H1 (cell line): ENCODE measurements at regions not wholly inside any gene's neighbourhood (a gene's known extent, or its start where the extent isn't known, plus 50 kb on each side); places are given as distances from the start of the nearest gene placed in this dataset.

Experiments
- CTCF ChIA-PET: fragments of 300-600 bp; sonication (Branson Sonifier 250); formaldehyde crosslinking; loops from one replicate; lab custom pipeline; 2021; ENCODE audit not compliant: partially characterized antibody; lab: Charles Lee
- POLR2A ChIA-PET: fragments of 300-600 bp; sonication (Branson Sonifier 250); formaldehyde crosslinking; loops from one replicate; lab custom pipeline; 2021; ENCODE audit warnings: inconsistent platforms; ENCODE audit not compliant: partially characterized antibody; lab: Charles Lee
- DNase-seq, 2 experiments: peaks; one replicate each; pipeline versions ENCODE4 v3.0.0 to v3.0.0-alpha.2; 2010 to 2022; ENCODE audit warnings: low spot score in 2 of 2, low read depth in 1 of 2, mixed read lengths in 1 of 2
- FAIRE-seq: peaks from 2 replicates; lab custom pipeline; 2011; peaks lifted over from hg19 to GRCh38; lab: Jason Lieb, UNC
- H2AFZ ChIP-seq: 2 replicates; pipeline ENCODE4 v1.8.1; 2012; ENCODE audit warnings: low read length, inconsistent platforms
- H2AK5ac ChIP-seq: 2 replicates; pipeline ENCODE4 v1.6.1; 2013; ENCODE audit warnings: low read depth, low read length
- H2BK120ac ChIP-seq: replicated peaks from 2 replicates; pipeline ENCODE3; 2013; ENCODE audit warnings: low read depth, low read length, inconsistent platforms
- H2BK12ac ChIP-seq: 2 replicates; pipeline ENCODE4 v1.6.1; 2013; ENCODE audit warnings: low read depth, low read length
- H2BK15ac ChIP-seq: 2 replicates; pipeline ENCODE4 v1.6.1; 2013; ENCODE audit warnings: low read length
- H2BK20ac ChIP-seq: 2 replicates; pipeline ENCODE4 v1.6.1; 2013; ENCODE audit warnings: low read length
- H2BK5ac ChIP-seq: 2 replicates; pipeline ENCODE4 v1.6.1; 2013; ENCODE audit warnings: low read depth, low read length
- H3K14ac ChIP-seq: 2 replicates; pipeline ENCODE4 v1.6.1; 2013; ENCODE audit warnings: inconsistent platforms; ENCODE audit not compliant: insufficient read length
- H3K18ac ChIP-seq: 2 replicates; pipeline ENCODE4 v1.6.1; 2013; ENCODE audit warnings: low read length; ENCODE audit errors: extremely low read depth
- H3K23ac ChIP-seq: 2 replicates; pipeline ENCODE4 v1.6.1; 2013; ENCODE audit warnings: inconsistent platforms; ENCODE audit not compliant: insufficient read length
- H3K23me2 ChIP-seq: 2 replicates; pipeline ENCODE4 v1.6.1; 2013; ENCODE audit warnings: low read depth, low read length
- H3K27ac ChIP-seq: 2 replicates; pipeline ENCODE4 v1.6.1; 2011; ENCODE audit warnings: low read depth, low read length, inconsistent platforms
- H3K27me3 ChIP-seq, 4 experiments: replicated peaks in 1 of 4; 1 replicate in 1 of 4; 2 replicates in 3 of 4; pipeline versions ENCODE4 v1.6.1 to v1.8.1; 2011 to 2013; ENCODE audit warnings: low read length in 3 of 4, mild to moderate bottlenecking in 3 of 4, inconsistent platforms in 2 of 4, mixed read lengths in 2 of 4, moderate library complexity in 1 of 4; ENCODE audit not compliant: control insufficient read depth in 3 of 4, insufficient read depth in 3 of 4; ENCODE audit errors: extremely low read depth in 1 of 4
- H3K36me3 ChIP-seq, 4 experiments: 2 replicates each; pipeline versions ENCODE4 v1.6.1 to v1.8.1; 2011 to 2013; ENCODE audit warnings: mild to moderate bottlenecking in 4 of 4, low read length in 3 of 4, moderate library complexity in 2 of 4, control low read depth in 1 of 4, inconsistent platforms in 1 of 4; ENCODE audit not compliant: insufficient read depth in 4 of 4, control insufficient read depth in 2 of 4
- H3K4ac ChIP-seq: replicated peaks from 2 replicates; pipeline ENCODE3; 2013; ENCODE audit warnings: low read length, low read depth, mixed read lengths, inconsistent platforms; ENCODE audit not compliant: insufficient read length
- H3K4me1 ChIP-seq, 4 experiments: replicated peaks in 1 of 4; 1 replicate in 1 of 4; 2 replicates in 3 of 4; pipeline versions ENCODE4 v1.6.1 to v1.8.1; 2011 to 2013; ENCODE audit warnings: low read length in 3 of 4, inconsistent platforms in 2 of 4, mixed read lengths in 1 of 4; ENCODE audit not compliant: insufficient read depth in 4 of 4, control insufficient read depth in 3 of 4
- H3K4me2 ChIP-seq, 2 experiments: 2 replicates each; pipeline versions ENCODE4 v1.6.1 to v1.8.1; 2011 to 2013; ENCODE audit warnings: low read depth in 2 of 2, low read length in 2 of 2, control low read depth in 1 of 2, inconsistent platforms in 1 of 2, mild to moderate bottlenecking in 1 of 2; ENCODE audit not compliant: insufficient read depth in 1 of 2
- H3K4me3 ChIP-seq, 4 experiments: fragments of 200-600, 300-600 bp in 1 of 4; sonication (generic), shearing (Covaris generic), sonication (Bioruptor Twin) in 1 of 4; 2 replicates each; pipeline versions ENCODE4 v1.5.1 to v1.8.1; 2011 to 2016; ENCODE audit warnings: low read length in 4 of 4, low read depth in 3 of 4, control low read depth in 2 of 4, inconsistent platforms in 2 of 4, mild to moderate bottlenecking in 2 of 4, mixed read lengths in 1 of 4, moderate library complexity in 1 of 4; ENCODE audit not compliant: insufficient read depth in 2 of 4; ENCODE audit errors: extremely low read depth in 1 of 4
- H3K56ac ChIP-seq: replicated peaks from 2 replicates; pipeline ENCODE3; 2013; ENCODE audit warnings: low read depth, mild to moderate bottlenecking, mixed read lengths, low read length, inconsistent platforms; ENCODE audit not compliant: insufficient read length
- H3K79me1 ChIP-seq: 2 replicates; pipeline ENCODE4 v1.6.1; 2013; ENCODE audit warnings: low read depth, low read length, control low read depth
- H3K79me2 ChIP-seq, 2 experiments: 2 replicates each; pipeline versions ENCODE4 v1.6.1 to v1.8.1; 2012 to 2013; ENCODE audit warnings: low read length in 2 of 2, mild to moderate bottlenecking in 2 of 2, inconsistent platforms in 1 of 2; ENCODE audit not compliant: insufficient read depth in 2 of 2, control insufficient read depth in 1 of 2
- H3K9ac ChIP-seq, 4 experiments: replicated peaks in 1 of 4; 1 replicate in 1 of 4; 2 replicates in 3 of 4; pipeline versions ENCODE4 v1.6.1 to v1.8.1; 2011 to 2013; ENCODE audit warnings: low read depth in 3 of 4, low read length in 3 of 4, control low read depth in 2 of 4, mild to moderate bottlenecking in 2 of 4, moderate library complexity in 2 of 4, inconsistent platforms in 1 of 4; ENCODE audit errors: extremely low read depth in 1 of 4
- H3K9me3 ChIP-seq, 2 experiments: 2 replicates each; pipeline versions ENCODE4 v1.6.1 to v1.8.1; 2012 to 2013; ENCODE audit warnings: mild to moderate bottlenecking in 2 of 2, moderate library complexity in 2 of 2, control low read depth in 1 of 2, inconsistent platforms in 1 of 2, low read depth in 1 of 2, low read length in 1 of 2, mixed read lengths in 1 of 2; ENCODE audit not compliant: insufficient read depth in 2 of 2
- H4K20me1 ChIP-seq, 2 experiments: replicated peaks in 1 of 2; 2 replicates each; pipeline versions ENCODE3 to v1.8.1; 2011 to 2013; ENCODE audit warnings: inconsistent platforms in 2 of 2, low read length in 2 of 2, mild to moderate bottlenecking in 1 of 2; ENCODE audit not compliant: insufficient read depth in 2 of 2, control insufficient read depth in 1 of 2
- H4K5ac ChIP-seq: 2 replicates; pipeline ENCODE4 v1.6.1; 2013; ENCODE audit warnings: low read length, low read depth, mixed read lengths, inconsistent platforms; ENCODE audit not compliant: insufficient read length
- H4K8ac ChIP-seq: 2 replicates; pipeline ENCODE4 v1.8.0; 2013; ENCODE audit warnings: mild to moderate bottlenecking, moderate library complexity, low read length, inconsistent platforms; ENCODE audit not compliant: insufficient read depth; ENCODE audit errors: extremely low read depth
- H4K91ac ChIP-seq: replicated peaks from 2 replicates; pipeline ENCODE3; 2013; ENCODE audit warnings: low read length, mixed read lengths, inconsistent platforms; ENCODE audit not compliant: insufficient read length
- SIX5 ChIP-seq: IDR thresholded peaks from 2 replicates; pipeline ENCODE4 v1.6.1; 2011; ENCODE audit warnings: mild to moderate bottlenecking, low read depth, low read length
- YY1 ChIP-seq: IDR thresholded peaks from 2 replicates; pipeline ENCODE4 v1.6.1; 2011; ENCODE audit warnings: low read depth, mild to moderate bottlenecking, low read length
- WGBS, 2 experiments: shearing (Covaris generic) in 1 of 2; methylation state at CpG; one replicate each; pipeline versions ENCODE4 v1.1.6 to v1.1.7; 2013 to 2015; ENCODE audit warnings: low lambda C conversion rate in 2 of 2, mixed read lengths in 2 of 2, inconsistent platforms in 1 of 2, low coverage in 1 of 2, missing lambda C conversion rate in 1 of 2; ENCODE audit not compliant: insufficient replicate concordance in 2 of 2, insufficient coverage in 1 of 2, insufficient read length in 1 of 2; ENCODE audit errors: extremely low coverage in 1 of 2, missing lambda C conversion rate in 1 of 2; 5-methylcytosine and 5-hydroxymethylcytosine counted together

DNA sequence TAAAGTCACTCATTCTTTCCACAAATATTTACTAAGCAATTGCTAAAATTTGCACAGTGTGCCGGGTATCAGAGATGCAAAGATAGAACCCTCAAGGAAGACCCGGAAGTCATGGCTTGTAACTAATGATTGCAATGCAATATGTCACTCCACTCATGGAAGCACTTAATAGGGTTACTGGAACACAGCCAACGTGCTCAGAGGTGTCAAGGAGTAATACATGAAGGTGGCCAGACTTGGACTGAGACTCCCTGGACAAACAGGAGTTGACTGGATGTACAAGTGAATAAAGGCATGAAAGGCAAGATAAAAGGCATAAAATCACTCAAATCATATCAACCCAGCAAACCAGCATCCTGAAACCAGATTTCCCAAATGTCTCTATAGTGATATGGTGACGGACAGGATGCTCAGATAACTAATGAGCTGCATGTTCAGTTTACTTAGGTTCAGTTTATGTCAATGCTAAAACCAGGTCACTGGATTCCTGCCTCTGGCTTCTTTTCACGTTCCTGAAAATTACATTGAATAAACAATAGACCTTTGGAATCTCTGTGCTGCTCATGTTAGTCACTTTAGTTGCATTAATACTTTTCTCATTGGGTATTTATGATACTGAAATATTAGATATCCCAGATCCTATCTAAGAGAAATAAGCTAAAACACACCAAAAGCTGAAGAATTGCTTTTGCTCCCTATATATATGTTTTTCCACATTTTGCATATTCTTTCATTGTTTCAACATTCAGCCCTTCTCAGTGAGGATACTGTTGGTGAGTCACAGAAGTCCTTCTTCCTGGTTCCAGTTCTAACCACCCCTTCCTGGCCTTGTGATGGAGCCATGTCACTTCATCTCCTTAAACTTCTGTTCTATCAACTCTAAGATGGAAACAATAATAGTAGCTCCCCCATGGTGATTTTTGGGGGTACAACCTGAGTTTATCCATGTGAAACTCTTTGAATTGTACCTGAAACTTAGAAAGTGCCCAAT is 688.9 kb upstream of the ID2 start:
- no peak overlapping the region for H4K5ac ChIP-seq
- H4K20me1 ChIP-seq = no peaks in the 10 kb centered on the region
- no peak overlapping the region for H2BK120ac ChIP-seq
- no peak for DNase-seq
- H3K23ac ChIP-seq = no peak overlapping the region
- H2AFZ ChIP-seq = no peak overlapping the region
- H2BK20ac ChIP-seq = no peak overlapping the region
- no peak overlapping the region for H3K27ac ChIP-seq
- no peak overlapping the region for H2BK15ac ChIP-seq
- ChIA-PET CTCF (interaction anchor here (0.7 to 3.2 kb wide), 3 partner anchors 11 to 242 kb away, joined by 3 to 7 read pairs (median 3); no protein-coding TSS in a partner anchor), POLR2A (no interaction called here)
- 90% methylated on average over 5 of the region's 5 CpGs; no CpG with 5 or more reads in 1 of the 2 experiments for WGBS, 2 experiments
- H3K79me2 ChIP-seq = no peaks in the 10 kb centered on the region
- no peak overlapping the region for H2AK5ac ChIP-seq
- no peak overlapping the region for H3K4me2 ChIP-seq
- no peaks in the 10 kb centered on the region for H3K9me3 ChIP-seq
- no peaks in the 10 kb centered on the region; a peak in 1 of 7 replicates for H3K4me1 ChIP-seq
- H3K4me3 ChIP-seq = no peak overlapping the region
- H3K79me1 ChIP-seq = no peaks in the 10 kb centered on the region
- H2BK5ac ChIP-seq = no peak overlapping the region
- H4K8ac ChIP-seq = no peak overlapping the region
- no peaks in the 10 kb centered on the region for H3K27me3 ChIP-seq
- H3K14ac ChIP-seq = no peak overlapping the region
- TF ChIP-seq SIX5 (no peak), YY1 (no peak)
- TF ChIP-seq, all 59 proteins: peak for 0
- no peak overlapping the region for H3K9ac ChIP-seq
- no peak overlapping the region for H3K56ac ChIP-seq
- no peak overlapping the region for H3K4ac ChIP-seq
- no peak overlapping the region for H3K18ac ChIP-seq
- H4K91ac ChIP-seq = no peak overlapping the region
- H3K36me3 ChIP-seq = no peaks in the 10 kb centered on the region
- H3K23me2 ChIP-seq = no peaks in the 10 kb centered on the region
- FAIRE-seq = no peak
- H2BK12ac ChIP-seq = no peak overlapping the region
